NCI-H524 treated with DMSO at 0.1 percent for 48 hours (cell line): ENCODE measurements at regions not wholly inside any gene's neighbourhood (a gene's known extent, or its start where the extent isn't known, plus 50 kb on each side); places are given as distances from the start of the nearest gene placed in this dataset.

Experiments used
- DNase-seq: peaks from one replicate; lab custom pipeline; 2025; lab: John Stamatoyannopoulos, UW

DNA sequence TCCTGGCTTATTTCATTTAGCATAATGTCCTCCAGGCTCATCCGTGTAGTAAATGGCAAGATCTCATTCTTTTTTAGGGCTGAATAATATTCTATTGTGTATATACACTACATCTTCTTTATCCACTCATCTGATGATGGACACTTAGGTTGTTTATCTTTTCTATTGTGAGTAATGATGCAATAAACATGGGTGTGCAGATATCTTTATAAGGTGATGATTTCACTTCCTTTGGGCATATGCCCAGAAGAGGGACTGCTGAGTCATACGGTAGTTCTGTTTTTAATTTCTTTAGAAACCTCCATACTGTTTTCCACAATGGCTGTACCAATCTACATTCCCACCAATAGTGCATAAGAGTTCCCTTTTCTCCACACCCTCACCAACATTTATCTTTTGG lies 317.6 kb upstream of the CNKSR2 start:
- no peak for DNase-seq

DNA sequence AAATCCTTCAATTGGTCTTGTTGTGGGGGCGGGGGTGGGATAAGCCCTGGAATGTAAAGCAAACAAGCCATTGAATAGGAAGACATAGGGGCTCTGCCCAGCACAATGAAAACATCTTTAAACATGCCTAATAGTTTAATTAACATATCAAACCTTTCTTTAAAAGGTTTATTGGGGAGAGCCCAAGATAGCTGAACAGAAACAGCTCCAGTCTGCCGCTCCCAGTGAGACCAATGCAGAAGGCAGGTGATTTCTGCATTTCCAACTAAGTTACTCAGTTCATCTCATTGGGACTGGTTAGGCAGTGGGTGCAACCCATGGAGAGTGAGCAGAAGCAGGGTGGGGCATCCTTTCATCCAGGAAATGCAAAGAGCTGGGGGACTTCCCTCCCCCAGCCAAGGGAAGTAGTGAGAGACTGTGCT lies 327.2 kb upstream of the CNKSR2 start:
- DNase-seq, result no peak

DNA sequence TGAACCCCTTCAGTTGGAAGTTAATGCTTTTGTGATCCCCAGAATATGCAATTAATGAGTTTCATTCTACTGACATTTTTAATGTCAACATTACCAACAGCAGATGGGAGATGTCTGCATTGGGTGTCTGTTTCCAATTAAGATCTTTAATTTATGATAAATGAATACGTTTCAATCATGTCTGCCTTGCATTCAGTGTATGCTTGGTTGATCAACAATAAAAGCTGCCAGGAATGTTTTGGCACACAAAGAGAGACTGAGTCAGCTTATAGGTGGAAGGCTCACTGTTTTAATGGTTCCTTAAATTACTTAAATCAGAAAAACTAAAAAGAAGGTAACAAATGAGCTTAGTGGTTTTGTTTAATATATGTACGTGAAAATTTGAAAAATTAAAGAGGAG lies 359.9 kb upstream of the CNKSR2 start:
- DNase-seq, result no peak

DNA sequence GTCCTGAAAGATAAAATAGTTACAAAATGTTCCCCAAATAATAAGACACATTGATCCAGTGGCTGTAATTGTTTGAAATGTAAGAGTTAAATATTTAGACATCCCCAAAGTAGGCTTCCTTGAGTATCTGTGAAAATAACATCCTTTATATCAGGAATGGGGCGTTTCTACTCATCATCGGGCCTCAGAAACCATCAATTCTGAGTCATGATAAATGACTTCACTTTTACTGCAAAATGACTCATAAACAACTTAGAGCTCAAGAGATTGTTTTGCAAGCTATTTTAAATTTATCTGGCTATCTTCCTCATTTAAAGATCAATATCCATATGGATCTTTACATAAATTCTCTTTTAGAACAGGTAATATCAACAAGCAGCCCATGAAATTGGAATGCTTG lies 369.4 kb upstream of the CNKSR2 start:
- DNase-seq, result no peak

DNA sequence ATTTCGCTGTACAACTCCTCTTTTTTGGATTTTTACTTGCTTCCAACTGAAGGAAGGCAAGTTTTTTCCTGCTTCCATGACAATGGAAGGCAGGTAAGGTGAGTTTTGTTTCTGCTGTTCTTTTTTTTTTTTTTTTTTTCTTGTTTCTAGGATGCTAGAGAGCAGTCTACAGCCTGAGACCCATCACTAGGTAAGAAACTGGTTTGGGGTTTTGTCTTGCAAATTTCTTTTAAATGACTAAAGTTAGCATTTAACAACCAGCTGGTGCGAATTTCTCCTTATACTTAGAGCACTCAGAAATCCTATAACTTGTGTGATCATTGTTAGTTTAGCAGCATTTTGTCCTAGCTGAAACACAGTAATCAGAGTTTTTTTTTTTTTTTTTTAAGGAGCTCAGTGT lies 378.4 kb upstream of the CNKSR2 start:
- no peak for DNase-seq

DNA sequence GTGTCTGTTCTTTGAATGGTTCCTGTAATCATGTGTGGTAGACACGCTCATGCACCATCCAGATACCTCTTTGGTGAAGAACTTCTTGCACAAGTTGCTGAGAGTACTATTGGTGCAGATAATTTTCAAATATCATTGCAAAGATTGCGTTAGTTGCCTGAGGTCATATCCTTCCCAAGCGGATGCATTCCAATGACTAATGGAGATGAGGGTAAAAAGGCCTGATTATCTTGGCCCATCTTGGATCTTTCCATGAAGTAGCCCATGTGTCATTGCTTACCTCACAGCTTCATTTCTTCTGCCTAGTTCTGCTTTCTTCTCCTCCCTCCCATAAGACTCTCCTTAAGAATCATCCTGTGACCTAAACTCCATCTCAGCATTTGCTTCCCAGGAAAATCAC lies 384.9 kb upstream of the CNKSR2 start:
- DNase-seq, result no peak

DNA sequence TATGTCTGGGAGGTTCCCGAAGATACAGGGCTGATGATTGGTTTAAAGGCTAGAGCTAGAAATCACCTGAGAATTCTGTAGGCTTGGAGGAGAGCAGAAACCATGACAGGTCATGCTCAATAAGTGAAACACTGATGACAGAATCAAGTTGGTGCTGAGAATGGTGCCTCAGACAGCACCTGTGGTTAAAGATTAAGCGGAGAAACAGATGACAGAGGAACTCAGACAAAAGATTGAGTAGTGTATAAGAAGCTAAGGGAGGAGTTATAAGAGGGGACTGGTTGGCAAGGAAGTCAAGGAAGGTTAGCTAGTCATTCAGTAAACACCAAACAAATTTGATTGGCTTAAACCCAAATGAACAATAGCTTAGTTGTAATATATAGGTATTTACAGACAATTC lies 385.4 kb upstream of the CNKSR2 start:
- no peak for DNase-seq

DNA sequence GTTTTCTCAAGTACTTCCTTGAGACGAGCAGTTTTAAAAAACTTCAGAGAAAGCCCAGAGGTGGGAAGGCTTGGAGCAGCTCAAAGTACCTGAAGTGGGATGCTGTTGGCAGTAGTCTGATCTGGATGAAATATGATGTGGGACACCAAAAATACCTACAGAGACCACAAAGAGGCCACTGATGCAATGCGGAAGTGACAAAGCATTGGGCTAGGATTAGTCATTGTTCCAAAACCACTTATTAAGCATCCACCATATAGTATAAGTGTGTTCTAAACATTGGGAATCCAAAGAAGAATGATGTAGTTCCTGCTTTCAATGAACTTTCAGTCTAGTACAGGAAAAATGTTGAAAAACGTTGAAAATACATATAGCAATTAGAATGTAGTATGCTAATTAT lies 386.1 kb upstream of the CNKSR2 start:
- DNase-seq, result no peak

DNA sequence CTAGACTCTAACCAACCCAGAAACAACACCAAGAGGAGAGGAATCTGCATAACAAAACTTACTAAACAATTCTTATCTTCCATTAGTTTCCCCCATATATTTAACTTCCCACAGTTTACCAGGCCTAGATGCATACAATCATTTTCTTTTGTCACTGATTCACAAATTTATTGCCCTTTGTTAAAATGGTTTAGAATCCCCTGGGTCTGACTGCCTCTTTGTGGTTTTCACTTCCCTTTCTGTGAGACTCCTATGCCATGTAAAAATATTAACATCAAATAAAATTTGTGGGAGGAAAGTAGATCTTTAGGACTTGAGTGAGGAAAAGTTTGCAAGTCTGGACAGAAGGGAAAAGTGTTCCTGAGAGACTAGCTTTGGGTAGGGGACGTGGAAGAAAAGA lies 393.8 kb upstream of the CNKSR2 start:
- no peak for DNase-seq

DNA sequence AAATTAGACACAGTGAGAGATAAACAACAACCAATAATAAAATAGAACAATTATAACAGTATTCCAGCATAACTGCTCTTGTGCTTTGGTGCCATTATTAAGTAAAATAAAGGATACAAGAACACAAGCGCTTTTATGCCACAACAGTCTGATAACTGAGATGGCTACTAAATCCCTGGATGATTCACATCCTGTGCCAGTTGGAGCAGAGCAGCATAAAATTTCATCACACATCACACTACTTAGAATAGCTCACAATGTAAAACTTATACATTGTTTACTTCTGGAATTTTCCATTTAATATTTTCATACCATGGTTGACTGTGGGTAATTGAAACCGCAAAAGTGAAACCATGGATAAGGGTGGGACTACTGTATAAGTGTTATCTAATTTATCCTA lies 399.9 kb upstream of the CNKSR2 start:
- no peak for DNase-seq

DNA sequence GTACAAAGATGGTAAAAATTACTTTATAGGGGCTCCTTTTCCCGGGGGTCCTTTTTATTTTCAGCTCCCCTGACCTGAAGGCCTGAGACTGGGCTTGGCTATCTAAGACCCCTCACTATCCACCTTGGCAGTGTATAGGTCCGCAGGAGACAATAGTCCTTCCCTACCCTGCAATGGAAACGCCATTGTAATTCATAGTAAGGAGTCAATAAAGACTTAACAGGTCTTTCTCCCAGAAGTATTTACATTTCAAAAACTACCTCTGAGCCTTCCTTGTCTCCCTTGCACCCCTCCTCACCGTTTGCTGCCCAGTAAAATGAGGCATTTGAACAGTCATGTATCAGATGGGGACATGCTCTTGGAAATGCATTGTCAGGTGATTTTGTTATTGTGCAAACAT lies 401.2 kb upstream of the CNKSR2 start:
- DNase-seq, result no peak

DNA sequence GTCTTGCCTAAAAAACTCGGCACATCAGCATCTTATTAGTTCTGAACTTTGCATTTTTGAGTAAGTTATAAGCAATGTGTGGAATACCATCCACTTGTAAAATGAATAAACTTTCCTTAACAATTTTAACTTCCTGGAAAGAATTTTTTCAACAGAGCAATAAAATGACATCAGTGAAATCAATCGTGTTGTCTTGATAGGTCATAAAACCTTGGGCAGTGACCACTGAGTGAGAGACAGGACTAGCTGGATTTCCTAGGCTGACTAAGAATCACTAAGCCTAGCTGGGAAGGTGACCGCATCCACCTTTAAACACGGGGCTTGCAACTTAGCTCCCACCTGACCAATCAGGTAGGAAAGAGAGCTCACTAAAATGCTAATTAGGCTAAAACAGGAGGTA lies 403.0 kb upstream of the CNKSR2 start:
- DNase-seq, result no peak

DNA sequence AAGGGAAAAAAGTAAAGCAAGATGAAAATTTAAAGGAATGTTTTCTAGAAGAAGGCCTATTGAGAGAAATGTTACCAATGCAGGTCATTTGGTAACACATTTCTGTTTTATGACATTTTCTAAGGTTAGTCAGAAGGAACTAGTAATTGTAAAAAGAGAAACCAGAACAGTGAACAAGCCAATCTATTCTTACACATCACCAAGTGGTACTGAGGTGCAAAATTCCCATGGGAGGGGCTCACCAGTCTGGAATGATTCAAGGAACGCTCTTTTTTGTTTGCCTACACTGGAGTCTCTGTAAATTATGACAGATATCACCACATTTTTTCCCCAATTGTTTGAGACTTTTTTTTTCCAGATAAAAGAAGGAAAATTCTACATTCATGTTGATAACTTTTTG lies 404.7 kb upstream of the CNKSR2 start:
- no peak for DNase-seq

DNA sequence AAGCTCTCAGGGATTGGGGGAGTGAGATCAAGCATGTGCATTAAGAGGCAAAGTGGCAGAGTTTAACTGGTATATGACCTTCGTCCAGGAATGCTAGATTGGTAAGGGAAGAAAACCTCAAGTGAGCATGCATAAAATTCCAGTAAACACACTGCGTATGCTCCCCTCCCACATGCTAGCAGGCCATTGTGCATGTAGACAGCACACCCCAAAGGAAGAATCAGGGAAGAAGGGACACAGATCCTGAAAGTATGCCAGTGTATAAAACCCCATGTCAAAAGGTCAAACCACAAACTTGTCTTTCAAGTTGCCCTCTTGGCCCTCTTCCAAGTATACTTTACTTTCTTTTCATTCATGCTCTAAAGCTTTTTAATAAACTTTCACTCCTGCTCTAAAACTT lies 405.2 kb upstream of the CNKSR2 start:
- no peak for DNase-seq

DNA sequence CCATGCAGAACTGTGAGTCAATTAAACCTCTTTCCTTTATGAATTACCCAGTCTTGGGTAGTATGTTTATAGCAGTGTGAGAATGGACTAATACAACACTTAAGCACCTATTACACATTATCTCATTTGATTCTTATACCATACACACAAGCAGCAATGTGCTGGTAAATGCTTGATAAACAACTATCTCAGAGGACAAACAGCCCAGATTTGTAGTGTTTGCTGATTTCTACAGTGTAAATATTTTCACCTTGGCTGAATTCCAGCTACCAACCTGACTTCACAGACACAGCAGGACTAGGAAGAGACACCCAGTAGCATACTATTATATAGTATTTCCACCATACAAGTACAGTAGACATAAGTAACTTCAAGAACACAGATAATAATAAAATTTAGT lies 406.5 kb upstream of the CNKSR2 start:
- DNase-seq, result no peak

DNA sequence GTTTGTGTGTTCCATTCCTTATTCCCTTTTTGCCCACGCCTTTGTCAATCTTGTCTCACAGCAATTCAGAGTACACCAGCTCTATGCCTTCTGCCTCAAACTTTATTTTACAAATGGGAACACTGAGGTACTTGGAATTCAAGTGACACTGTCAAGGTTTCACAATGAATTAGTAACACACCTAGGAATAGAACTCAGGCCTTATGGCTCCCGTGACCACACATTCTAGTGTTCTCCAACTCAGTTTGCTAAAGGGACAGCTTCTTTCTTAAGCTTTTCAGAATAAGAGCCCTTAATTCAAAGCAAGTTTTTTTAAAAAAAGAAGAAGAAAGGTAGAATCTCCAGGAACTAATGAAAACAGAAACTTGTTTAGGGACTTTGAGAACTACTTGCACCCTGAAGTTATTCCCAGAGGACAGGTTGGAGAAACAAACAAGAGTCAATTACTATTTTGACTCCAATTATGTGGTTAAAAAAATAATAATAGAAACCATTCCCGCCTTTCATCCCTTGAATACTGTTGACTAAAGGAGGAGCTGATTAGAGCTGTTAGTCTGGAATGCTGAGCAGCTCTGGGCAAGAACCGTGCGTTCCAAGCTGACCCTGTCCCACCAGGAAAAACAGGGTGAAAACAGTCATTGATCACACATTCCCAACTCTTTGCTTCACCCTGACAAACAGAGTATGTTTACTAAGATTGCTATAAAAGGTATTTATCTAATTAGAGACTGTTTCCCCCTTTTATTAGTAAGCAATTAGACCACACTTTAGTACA lies 408.8 kb upstream of the CNKSR2 start:
- DNase-seq, result no peak

DNA sequence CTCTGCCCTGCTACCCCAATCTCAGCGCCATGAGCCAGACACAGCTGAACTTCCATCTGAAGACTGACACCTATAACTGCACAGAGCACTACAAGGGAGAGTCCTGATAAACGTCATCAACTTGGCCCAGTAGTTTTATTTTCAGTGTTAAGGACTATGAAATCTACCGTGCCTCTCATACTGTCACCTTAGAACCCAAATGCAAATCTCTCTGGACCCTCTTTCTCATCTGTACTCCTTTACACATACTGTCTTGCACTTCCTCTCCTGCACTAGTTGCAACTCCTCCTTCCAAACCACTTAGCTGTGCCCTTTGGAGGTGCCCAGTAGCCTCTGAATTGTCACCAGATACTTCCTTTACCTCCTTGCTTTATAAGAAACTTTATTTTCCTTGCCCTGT lies 420.2 kb upstream of the CNKSR2 start:
- no peak for DNase-seq

DNA sequence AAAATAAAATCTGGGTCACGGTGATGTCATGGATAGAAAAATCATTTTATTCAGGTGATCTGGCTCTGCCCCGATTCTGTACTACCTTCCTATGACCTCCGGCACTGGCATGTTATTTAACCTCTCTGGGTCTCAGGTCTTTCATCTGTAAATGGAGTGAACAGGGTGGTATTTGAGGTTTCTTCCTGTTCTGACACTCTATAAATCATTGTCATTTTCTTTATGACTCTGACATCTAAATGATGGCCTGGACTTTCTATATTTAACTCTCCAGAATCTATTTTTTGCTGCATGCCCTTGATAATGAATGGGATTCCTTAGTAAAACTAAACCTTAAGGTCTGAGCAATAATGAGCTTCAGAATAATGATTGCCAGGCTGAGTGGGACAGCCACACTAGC lies 422.0 kb upstream of the CNKSR2 start:
- no peak for DNase-seq

DNA sequence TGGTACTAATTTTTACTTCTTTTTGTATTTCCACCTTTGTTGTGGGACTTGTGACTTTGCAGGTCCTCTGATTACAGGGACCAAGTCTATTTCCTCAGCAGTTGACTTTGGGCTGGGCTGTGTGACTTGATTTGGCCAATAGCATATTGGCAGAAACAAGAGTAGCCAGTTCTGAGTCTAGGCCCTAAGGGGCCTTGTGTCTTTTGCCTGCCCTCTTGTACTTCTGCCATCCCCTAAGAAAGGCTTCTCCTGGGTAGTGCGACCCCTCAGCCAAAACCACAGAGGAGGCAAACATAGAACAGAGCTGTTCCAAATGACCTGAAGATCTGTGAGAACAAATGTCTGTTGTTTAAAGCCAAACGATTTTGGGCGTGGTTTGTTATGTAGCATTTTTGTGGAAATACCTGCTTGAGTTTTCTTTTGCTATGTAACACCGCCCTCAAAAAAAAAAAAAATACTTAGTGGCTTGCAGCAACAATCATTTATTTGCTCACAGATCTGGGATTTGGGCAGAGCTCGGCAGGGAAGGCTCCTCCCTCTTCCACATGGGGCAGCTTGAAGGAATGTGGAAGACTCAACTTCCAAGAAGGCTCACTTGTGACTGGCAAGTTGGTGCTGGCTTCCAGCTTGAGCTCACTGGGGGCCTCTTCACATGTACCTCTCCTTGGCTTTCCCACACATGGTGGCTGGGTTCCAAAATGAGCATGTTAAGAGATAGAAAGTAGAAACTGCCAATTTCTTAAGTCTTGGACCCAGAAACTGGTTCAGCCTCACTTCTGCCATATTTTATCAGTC lies 423.0 kb upstream of the CNKSR2 start:
- DNase-seq, result no peak

DNA sequence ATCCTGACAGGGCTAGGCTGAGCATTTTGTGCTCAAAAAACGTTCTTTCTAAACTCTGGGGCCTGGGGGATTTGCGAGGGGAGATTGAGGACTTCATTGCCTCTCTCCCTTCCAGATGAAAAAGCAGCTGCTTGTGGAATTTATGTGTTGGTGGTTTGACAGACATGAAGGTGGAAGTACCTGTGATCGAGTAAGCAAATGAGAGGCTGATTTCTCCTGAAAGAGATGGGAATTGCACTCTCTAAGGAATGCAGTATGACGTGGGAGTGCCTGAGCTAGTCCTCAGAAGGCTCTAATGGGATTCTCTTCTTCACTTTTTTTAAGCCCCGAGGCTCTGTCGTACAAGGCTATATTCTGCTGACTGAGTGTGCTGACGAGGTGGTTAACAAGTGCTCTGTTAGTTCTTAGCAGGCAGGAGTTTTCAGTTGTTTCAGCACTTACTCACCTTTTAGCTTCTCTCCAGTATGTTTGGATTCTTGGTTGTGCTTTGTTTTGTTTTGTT lies 426.8 kb upstream of the CNKSR2 start:
- no peak for DNase-seq

DNA sequence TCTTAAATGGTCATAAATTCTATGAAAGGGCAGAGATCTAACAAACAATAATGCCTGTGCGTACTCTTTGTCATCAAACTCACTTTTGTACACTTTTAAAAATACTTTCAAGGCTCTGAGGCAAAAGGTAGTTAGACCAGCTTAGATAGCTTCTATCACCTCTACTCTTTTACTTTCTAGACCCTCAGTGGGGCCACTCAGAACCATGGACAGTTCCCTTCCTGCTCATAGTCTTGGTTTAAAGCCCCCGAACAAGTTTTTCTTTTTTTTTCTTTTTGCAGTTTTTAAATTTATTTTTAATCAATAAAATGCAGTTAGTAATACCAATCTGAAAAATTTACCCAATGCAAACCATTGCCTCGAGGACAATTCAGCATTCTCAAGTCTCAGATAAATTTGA lies 460.5 kb upstream of the CNKSR2 start:
- DNase-seq, result no peak

DNA sequence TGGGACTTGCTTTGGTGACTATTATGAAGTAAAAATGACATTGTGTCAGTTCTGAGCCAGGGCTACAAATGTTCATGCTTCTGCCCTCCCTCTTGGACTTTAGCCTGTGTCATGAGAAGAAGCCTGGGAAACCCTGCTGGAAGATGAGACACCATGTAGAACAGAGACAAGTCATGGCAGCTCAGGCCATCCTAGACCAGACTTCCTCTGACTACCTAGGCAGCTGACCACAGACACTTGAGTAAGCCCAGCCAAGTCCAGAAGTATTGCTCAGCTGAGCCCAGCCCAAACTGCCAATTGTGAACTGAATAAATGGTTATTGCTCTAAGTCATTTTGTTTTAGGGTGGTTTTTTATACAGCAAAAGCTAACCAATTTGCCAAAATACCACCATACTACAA lies 467.6 kb upstream of the CNKSR2 start:
- DNase-seq, result no peak

DNA sequence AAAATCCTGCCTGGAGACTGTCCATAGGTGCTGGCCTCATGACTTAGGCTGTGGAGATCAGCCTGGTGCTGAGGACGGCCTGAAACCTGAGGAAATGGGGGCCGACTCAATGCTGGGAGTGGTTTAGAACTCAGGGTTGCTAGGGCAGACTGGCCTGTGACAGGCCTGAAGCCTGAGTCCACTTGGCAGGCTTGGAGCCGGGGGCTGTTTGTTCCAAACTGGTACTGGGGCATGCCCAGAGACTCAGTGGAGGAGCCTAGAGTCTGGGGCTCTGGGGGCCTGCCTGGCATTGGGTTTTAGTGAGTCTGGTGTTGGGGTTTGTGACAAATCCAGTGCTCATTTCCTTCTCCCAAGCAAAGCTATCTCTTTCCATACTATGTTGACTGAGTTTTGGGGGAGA lies 489.7 kb upstream of the CNKSR2 start:
- DNase-seq, result no peak

DNA sequence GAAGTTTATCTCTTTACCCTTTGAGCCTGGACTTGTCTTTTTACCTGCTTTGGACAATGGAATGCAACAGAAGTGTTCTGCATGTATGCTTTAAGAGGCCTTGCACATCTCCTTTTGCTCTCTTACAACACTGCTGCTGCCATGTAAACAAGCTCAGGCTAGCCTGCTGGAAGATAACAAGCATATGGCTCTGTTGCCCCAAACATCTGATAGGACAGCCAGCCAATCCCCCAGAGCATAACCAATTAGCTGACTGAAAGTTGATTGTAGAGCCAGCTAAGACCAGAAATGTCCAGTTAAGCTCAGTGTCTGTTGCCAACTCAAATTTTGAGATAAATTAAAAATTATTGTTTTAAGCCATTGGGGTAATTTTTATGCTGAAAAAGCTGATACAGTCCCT lies 510.6 kb upstream of the CNKSR2 start:
- DNase-seq, result no peak
